Esophagus squamous epithelium (tissue), 5 donors: ENCODE measurements at regions not wholly inside any gene's neighbourhood (a gene's known extent, or its start where the extent isn't known, plus 50 kb on each side); places are given as distances from the start of the nearest gene placed in this dataset.

Source experiments
- DNase-seq: peaks from one replicate; lab custom pipeline; 2025; lab: John Stamatoyannopoulos, UW
- H3K27ac ChIP-seq, 4 donors: fragments of 200-600 bp; sonication (generic); one replicate each; pipeline ENCODE4 v1.5.1; 2016 to 2019; ENCODE audit warnings: mild to moderate bottlenecking in 1 of 4
- H3K27me3 ChIP-seq, 4 donors: fragments of 200-600 bp; sonication (generic); 1 replicate in 3 of 4; 2 replicates in 1 of 4; pipeline versions ENCODE4 v1.5.1 to v1.6.0; 2017 to 2021; ENCODE audit warnings: antibody characterized with exemption in 1 of 4
- H3K36me3 ChIP-seq, 3 donors: fragments of 200-600 bp; sonication (generic); one replicate each; pipeline ENCODE4 v1.5.1; 2016 to 2019
- H3K4me1 ChIP-seq, 3 donors: fragments of 200-600 bp; sonication (generic); one replicate each; pipeline ENCODE4 v1.5.1; 2017 to 2019
- H3K4me3 ChIP-seq, 4 donors: fragments of 200-600 bp; sonication (generic); 1 replicate in 3 of 4; 2 replicates in 1 of 4; pipeline ENCODE4 v1.5.1; 2016 to 2019; ENCODE audit warnings: mild to moderate bottlenecking in 2 of 4, moderate library complexity in 1 of 4
- H3K9me3 ChIP-seq, 3 donors: fragments of 200-600 bp; sonication (generic); one replicate each; pipeline ENCODE4 v1.5.1; 2016 to 2019
- POLR2A ChIP-seq, 4 donors: fragments of 450-650 bp; IDR thresholded peaks; one replicate each; pipeline ENCODE4 v1.6.1; 2017; ENCODE audit warnings: antibody characterized with exemption in 4 of 4, mild to moderate bottlenecking in 4 of 4, moderate library complexity in 3 of 4
- WGBS, 2 donors: methylation state at CpG; one replicate each; pipeline ENCODE4 v1.1.5; 2018; 5-methylcytosine and 5-hydroxymethylcytosine counted together
- intact Hi-C: fragments of 100-400 bp; cut with DNase I; formaldehyde crosslinking; loops from one replicate; pipeline ENCODE4 v1.15.0; 2022
- TF ChIP-seq, protein P1 (sequence below), 6 experiments: fragments of 450-650 bp in 4 of 6; fragments of 200-600 bp in 2 of 6; sonication (generic) in 2 of 6; IDR thresholded peaks; one replicate each; pipeline ENCODE4 v1.5.1; 2016 to 2019; ENCODE audit warnings: antibody characterized with exemption in 6 of 6, mild to moderate bottlenecking in 4 of 6, moderate library complexity in 4 of 6
- donor health status: DM: yes; HTN: yes; CAD: no.

DNA sequence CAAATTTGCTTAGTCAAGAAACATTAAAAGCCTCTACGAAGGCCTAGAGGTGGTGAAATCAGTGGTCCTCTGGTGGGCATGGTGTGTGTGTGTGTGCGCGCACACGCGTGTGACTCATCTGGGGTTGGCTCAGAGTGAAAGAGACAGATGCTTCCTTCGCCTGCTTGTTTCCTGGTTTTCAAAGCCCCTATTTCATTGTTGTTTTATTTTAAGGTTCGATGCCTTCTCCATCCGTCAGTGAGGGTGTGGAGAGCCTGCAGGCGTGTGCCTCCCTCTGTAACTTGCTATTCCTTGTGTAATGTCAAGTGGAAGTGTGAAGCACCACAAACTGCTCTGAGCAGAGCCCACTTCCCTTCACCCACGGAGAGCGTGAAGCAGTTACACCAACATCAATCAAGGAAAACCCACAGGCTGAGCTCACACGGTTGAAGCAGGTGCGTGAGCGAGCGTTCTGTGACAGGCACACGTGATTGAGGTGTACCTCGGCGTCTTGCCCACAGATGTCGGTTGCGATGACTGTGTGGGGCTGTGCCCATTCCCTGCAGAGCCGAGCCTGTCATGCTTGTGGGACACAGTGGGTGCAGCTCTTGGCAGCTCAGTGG lies 233.9 kb downstream of the PRL start:
- H3K4me1 ChIP-seq: peaks cover 0 to 39% (median 0%) of the 10 kb centered on the region in 3 donors
- intact Hi-C loops: no loop called here
- H3K4me3 ChIP-seq: no peak overlapping the region
- H3K36me3 ChIP-seq: no peaks in the 10 kb centered on the region
- TF ChIP-seq POLR2A (IDR thresholded peaks at IDR 0.05): no peak
- TF ChIP-seq, protein P1, sequence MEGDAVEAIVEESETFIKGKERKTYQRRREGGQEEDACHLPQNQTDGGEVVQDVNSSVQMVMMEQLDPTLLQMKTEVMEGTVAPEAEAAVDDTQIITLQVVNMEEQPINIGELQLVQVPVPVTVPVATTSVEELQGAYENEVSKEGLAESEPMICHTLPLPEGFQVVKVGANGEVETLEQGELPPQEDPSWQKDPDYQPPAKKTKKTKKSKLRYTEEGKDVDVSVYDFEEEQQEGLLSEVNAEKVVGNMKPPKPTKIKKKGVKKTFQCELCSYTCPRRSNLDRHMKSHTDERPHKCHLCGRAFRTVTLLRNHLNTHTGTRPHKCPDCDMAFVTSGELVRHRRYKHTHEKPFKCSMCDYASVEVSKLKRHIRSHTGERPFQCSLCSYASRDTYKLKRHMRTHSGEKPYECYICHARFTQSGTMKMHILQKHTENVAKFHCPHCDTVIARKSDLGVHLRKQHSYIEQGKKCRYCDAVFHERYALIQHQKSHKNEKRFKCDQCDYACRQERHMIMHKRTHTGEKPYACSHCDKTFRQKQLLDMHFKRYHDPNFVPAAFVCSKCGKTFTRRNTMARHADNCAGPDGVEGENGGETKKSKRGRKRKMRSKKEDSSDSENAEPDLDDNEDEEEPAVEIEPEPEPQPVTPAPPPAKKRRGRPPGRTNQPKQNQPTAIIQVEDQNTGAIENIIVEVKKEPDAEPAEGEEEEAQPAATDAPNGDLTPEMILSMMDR (IDR thresholded peaks at IDR 0.05): no peak
- WGBS, 2 donors: 61 to 71% methylated on average over 16 to 19 of the region's 21 CpGs
- no peak for DNase-seq
- peak overlapping the region in 1 of 4 donors; percentile 43 for H3K27ac ChIP-seq
- H3K9me3 ChIP-seq: no peaks in the 10 kb centered on the region
- no peaks in the 10 kb centered on the region for H3K27me3 ChIP-seq

DNA sequence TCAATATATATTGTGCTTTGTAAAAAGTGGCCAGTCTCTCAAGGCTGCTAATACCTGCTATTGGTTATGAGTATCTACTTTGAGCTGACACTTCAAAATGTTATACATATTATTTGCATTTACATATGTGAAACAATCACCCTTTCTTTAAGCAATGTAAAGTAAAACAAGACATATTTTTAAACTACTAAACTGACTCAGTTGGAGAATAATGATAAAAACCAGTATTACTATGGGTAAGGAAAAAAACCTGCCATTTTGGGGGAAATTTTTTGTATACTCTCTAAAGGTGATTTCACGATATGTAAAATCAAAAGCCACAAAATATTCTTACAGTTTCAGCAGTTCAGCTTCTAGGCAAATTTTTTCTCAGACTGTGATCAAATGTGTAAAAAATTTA lies 232.3 kb downstream of the PRL start:
- H3K4me1 ChIP-seq: peaks cover 0 to 26% (median 0%) of the 10 kb centered on the region in 3 donors
- H3K4me3 ChIP-seq: no peak overlapping the region
- 71 to 89% methylated on average over 1 of the region's 1 CpG for WGBS, 2 donors
- H3K9me3 ChIP-seq: no peaks in the 10 kb centered on the region
- H3K27me3 ChIP-seq: no peaks in the 10 kb centered on the region
- intact Hi-C loops: no loop called here
- no peak for TF ChIP-seq POLR2A (IDR thresholded peaks at IDR 0.05)
- TF ChIP-seq, protein P1 (IDR thresholded peaks at IDR 0.05): no peak
- no peak for DNase-seq
- no peaks in the 10 kb centered on the region for H3K36me3 ChIP-seq
- H3K27ac ChIP-seq: no peak overlapping the region

DNA sequence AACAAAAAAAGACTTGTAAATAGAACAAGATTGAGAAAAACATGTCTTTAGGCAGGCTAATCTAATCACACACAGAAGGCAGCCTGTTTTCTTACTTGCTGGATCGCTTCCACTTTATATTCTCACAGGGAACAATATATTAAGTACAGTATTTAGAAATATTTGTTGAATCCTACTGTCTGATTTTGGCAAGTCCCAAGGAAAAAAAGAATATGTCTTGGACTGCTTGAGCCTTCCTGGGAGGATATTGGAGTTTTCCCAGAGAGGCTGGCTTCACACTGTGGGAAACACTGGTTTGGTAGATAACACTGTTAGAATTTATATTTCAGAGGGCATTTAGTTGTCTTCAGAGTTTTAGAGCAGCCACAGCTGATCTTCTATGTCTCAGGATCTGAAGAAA lies 229.7 kb downstream of the PRL start:
- intact Hi-C loops: no loop called here
- Histone ChIP-seq H3K4me3 (no peak overlapping the region), H3K27ac (peak overlapping the region in 1 of 4 donors; percentile 42), H3K36me3 (no peaks in the 10 kb centered on the region), H3K9me3 (no peaks in the 10 kb centered on the region), H3K27me3 (no peaks in the 10 kb centered on the region), H3K4me1 (peaks cover 0 to 38% (median 0%) of the 10 kb centered on the region in 3 donors)
- 61 to 67% methylated on average over 1 of the region's 1 CpG for WGBS, 2 donors
- TF ChIP-seq, protein P1 (IDR thresholded peaks at IDR 0.05): no peak
- TF ChIP-seq POLR2A (IDR thresholded peaks at IDR 0.05): no peak
- DNase-seq: no peak

DNA sequence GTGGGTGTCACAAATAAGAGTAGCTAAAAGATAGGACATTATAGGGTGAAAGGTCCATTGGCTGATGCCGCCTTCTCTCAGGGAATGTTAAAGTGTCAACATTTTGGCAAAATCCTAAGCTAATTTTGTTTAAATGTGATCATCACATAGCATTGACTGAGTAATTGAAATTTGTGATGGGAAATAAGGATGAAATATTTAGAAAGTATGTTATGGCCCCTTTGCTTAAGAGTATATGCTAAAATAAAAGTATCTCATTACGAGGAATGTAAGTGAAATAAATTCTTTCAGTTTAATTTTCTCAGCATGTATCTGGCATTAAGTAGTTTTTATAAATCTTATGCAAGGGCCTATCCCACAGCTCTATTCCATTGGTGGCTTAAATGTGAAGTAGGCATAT lies 229.2 kb downstream of the PRL start:
- 81 to 89% methylated on average over 2 of the region's 2 CpGs for WGBS, 2 donors
- Histone ChIP-seq H3K9me3 (no peaks in the 10 kb centered on the region), H3K27ac (peak overlapping the region in 1 of 4 donors; percentile 42), H3K4me3 (no peak overlapping the region), H3K4me1 (peaks cover 0 to 40% (median 0%) of the 10 kb centered on the region in 3 donors), H3K36me3 (no peaks in the 10 kb centered on the region), H3K27me3 (no peaks in the 10 kb centered on the region)
- intact Hi-C loops: no loop called here
- DNase-seq: no peak
- TF ChIP-seq, protein P1 (IDR thresholded peaks at IDR 0.05): no peak
- no peak for TF ChIP-seq POLR2A (IDR thresholded peaks at IDR 0.05)

DNA sequence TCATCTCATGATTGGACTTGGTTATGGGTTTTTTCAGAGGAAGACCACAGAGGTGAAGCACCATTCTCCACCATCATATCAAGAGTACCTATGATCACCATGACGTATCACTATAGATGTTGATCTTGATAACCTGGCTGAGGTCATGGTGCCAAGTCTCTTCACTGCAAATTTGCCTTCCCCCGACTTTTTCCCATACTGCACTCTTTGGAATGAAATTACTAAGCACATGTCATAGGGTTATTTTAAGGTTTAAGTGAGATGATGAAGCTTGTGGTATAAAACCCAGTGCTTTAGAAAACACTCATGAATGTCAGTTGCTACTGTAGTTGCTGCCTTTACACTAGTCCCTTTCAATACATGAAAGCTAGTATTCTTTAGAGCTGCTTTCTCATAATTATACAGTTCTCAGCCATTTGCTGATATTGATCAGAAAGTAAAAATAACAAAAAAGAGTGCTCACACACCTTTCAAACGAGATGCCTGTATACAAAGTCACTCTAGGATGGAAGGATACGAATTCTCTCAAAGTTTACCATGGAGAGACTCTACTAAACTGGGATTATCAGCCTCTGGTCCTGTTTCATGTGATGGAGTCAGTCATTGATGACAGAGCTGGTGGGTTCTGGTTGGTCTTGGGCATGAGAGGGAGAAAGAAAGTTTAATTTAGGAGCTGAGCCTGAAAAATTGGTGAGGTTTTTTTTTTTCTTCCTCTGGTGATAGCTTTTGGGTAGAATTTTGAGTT lies 228.1 kb downstream of the PRL start:
- Histone ChIP-seq H3K4me3 (no peak overlapping the region), H3K36me3 (no peaks in the 10 kb centered on the region), H3K9me3 (no peaks in the 10 kb centered on the region), H3K27ac (no peak overlapping the region), H3K27me3 (no peaks in the 10 kb centered on the region), H3K4me1 (peaks cover 0 to 32% (median 0%) of the 10 kb centered on the region in 3 donors)
- intact Hi-C loops: no loop called here
- DNase-seq: no peak
- WGBS, 2 donors: 77 to 83% methylated on average over 4 of the region's 4 CpGs
- TF ChIP-seq POLR2A (IDR thresholded peaks at IDR 0.05): no peak
- TF ChIP-seq, protein P1 (IDR thresholded peaks at IDR 0.05): no peak
